Loucy (cell line): ENCODE measurements at regions not wholly inside any gene's neighbourhood (a gene's known extent, or its start where the extent isn't known, plus 50 kb on each side); places are given as distances from the start of the nearest gene placed in this dataset.

Experiments
- EZH2phosphoT487 ChIP-seq: fragments of 200-600 bp; IDR thresholded peaks from 2 replicates; pipeline ENCODE4 v1.6.1; 2018; ENCODE audit warnings: antibody characterized with exemption, mild to moderate bottlenecking, moderate library complexity, borderline replicate concordance
- TF ChIP-seq, protein P1 (sequence below): fragments of 200-600 bp; sonication (generic); conservative IDR thresholded peaks from 2 replicates; pipeline ENCODE4 v1.5.1; 2014; ENCODE audit warnings: mild to moderate bottlenecking, antibody characterized with exemption, low read length

DNA sequence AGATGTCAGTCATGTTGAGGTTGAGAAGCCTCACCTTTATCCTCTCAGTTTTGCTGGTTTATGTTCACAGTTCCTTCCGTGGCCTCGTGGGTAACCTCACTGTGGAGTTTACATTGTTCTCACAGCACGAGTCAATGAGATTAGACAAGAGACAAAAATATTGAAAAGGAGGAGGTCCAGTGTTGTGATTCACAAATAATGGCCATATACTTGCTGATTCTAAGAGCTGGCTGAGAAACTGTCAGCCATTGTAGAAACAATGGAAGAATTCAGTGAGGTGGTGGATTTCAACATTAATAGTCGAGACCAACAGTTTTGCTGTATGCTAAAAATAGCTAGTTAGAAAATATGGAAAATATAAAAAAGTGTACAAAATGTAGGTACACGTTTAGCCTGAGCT is 176.4 kb upstream of the WSCD1 start:
- no peak for TF ChIP-seq EZH2phosphoT487
- TF ChIP-seq, protein P1, sequence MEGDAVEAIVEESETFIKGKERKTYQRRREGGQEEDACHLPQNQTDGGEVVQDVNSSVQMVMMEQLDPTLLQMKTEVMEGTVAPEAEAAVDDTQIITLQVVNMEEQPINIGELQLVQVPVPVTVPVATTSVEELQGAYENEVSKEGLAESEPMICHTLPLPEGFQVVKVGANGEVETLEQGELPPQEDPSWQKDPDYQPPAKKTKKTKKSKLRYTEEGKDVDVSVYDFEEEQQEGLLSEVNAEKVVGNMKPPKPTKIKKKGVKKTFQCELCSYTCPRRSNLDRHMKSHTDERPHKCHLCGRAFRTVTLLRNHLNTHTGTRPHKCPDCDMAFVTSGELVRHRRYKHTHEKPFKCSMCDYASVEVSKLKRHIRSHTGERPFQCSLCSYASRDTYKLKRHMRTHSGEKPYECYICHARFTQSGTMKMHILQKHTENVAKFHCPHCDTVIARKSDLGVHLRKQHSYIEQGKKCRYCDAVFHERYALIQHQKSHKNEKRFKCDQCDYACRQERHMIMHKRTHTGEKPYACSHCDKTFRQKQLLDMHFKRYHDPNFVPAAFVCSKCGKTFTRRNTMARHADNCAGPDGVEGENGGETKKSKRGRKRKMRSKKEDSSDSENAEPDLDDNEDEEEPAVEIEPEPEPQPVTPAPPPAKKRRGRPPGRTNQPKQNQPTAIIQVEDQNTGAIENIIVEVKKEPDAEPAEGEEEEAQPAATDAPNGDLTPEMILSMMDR, result no peak
